Spleen (tissue), 11 donors: ENCODE measurements at regions not wholly inside any gene's neighbourhood (a gene's known extent, or its start where the extent isn't known, plus 50 kb on each side); places are given as distances from the start of the nearest gene placed in this dataset.
"Not testable (repeated sequence)": the region's sequence is repeated elsewhere in the genome, so short reads cannot be mapped to it uniquely, and the experiment has no call there.

ENCODE experiments used
- DNase-seq: peaks from one replicate; pipeline ENCODE4 v3.0.0-alpha.2; 2020
- H3K27ac ChIP-seq, 8 donors: fragments of 200-600 bp; sonication (generic) in 7 of 8; 1 replicate in 4 of 8; 2 replicates in 4 of 8; pipeline versions ENCODE4 v1.5.0 to v1.8.0; 2016 to 2021; ENCODE audit warnings: inconsistent platforms in 4 of 8, mild to moderate bottlenecking in 4 of 8, moderate library complexity in 1 of 8
- H3K27me3 ChIP-seq, 7 donors: fragments of 200-600 bp; sonication (generic) in 6 of 7; replicated peaks in 1 of 7; 1 replicate in 4 of 7; 2 replicates in 3 of 7; pipeline versions ENCODE4 v1.5.0 to v1.8.0; 2016 to 2021; ENCODE audit warnings: inconsistent platforms in 3 of 7, mild to moderate bottlenecking in 1 of 7
- H3K36me3 ChIP-seq, 6 donors: fragments of 200-600 bp; sonication (generic) in 5 of 6; 1 replicate in 4 of 6; 2 replicates in 2 of 6; pipeline versions ENCODE4 v1.5.0 to v1.8.0; 2016 to 2021; ENCODE audit warnings: inconsistent platforms in 2 of 6
- H3K4me1 ChIP-seq, 6 donors: fragments of 200-600 bp; sonication (generic) in 5 of 6; 1 replicate in 3 of 6; 2 replicates in 3 of 6; pipeline versions ENCODE4 v1.5.0 to v1.8.0; 2016 to 2021; ENCODE audit warnings: inconsistent platforms in 3 of 6
- H3K4me3 ChIP-seq, 8 donors: fragments of 200-600 bp; sonication (generic) in 7 of 8; 1 replicate in 4 of 8; 2 replicates in 4 of 8; pipeline versions ENCODE4 v1.5.0 to v1.8.0; 2016 to 2021; ENCODE audit warnings: inconsistent platforms in 4 of 8, mild to moderate bottlenecking in 4 of 8, moderate library complexity in 2 of 8
- H3K9me3 ChIP-seq, 8 donors: fragments of 200-600 bp; sonication (generic) in 7 of 8; 1 replicate in 4 of 8; 2 replicates in 4 of 8; pipeline versions ENCODE4 v1.5.0 to v1.8.0; 2016 to 2021; ENCODE audit warnings: inconsistent platforms in 4 of 8
- CTCF ChIP-seq, 11 experiments: fragments of 200-600 bp in 7 of 11; fragments of 450-650 bp in 4 of 11; sonication (generic) in 4 of 11; IDR thresholded peaks in 8 of 11; conservative IDR thresholded peaks in 3 of 11; 1 replicate in 7 of 11; 2 replicates in 4 of 11; pipeline versions ENCODE4 v1.4.0 to v1.8.0; 2016 to 2021; ENCODE audit warnings: antibody characterized with exemption in 11 of 11, inconsistent platforms in 4 of 11, mild to moderate bottlenecking in 1 of 11
- POLR2A ChIP-seq, 3 donors: fragments of 450-650 bp; IDR thresholded peaks; one replicate each; pipeline ENCODE4 v1.5.1; 2017; ENCODE audit warnings: antibody characterized with exemption in 3 of 3, mild to moderate bottlenecking in 1 of 3
- POLR2AphosphoS5 ChIP-seq, 3 donors: sonication (generic); formaldehyde crosslinking; IDR thresholded peaks; one replicate each; pipeline ENCODE4 v1.5.1; 2017; ENCODE audit warnings: antibody characterized with exemption in 3 of 3
- WGBS, 5 donors: extraction: QIAGEN DNeasy Blood & Tissue Kit in 3 of 5; methylation state at CpG; one replicate each; pipeline versions ENCODE4 v1.1.5 to v1.1.7; 2013 to 2018; 5-methylcytosine and 5-hydroxymethylcytosine counted together
- intact Hi-C: fragments of 100-400 bp; cut with DNase I; formaldehyde crosslinking; loops from one replicate; pipeline ENCODE4 v1.15.0; 2023; ENCODE audit warnings: low total_unique reads
- donor health status: healthy with polysubstance abuse.
- donor health status: DM: no; HTN: no; CAD: no; lungs with moderate emphysema.
- donor health status: DM: no; HTN: no; CAD: no.
- donor health status: Bipolar disorder and iron deficiency.
- donor health status: healthy.
- donor health status: DM: no; HTN: no; CAD: no.
- donor health status: DM: yes; HTN: yes; CAD: no.

- TF ChIP-seq POLR2A (IDR thresholded peaks at IDR 0.05) = no peak
- no peak for TF ChIP-seq CTCF (IDR thresholded peaks at IDR 0.05 in 8 of 11, conservative IDR thresholded peaks at IDR 0.05 in 3 of 11)
- no peak for TF ChIP-seq POLR2AphosphoS5 (IDR thresholded peaks at IDR 0.05)
- intact Hi-C loops = no loop called here
These were observed 636.8 kb downstream of the PRR16 start for GRCh38 chr5:121100931-121101330.

GRCh38 chr5:121105921-121106320, 641.8 kb downstream of the PRR16 start:
- Histone ChIP-seq H3K36me3 (no peaks in the 10 kb centered on the region), H3K4me1 (no peaks in the 10 kb centered on the region), H3K9me3 (peaks cover 0 to 21% (median 4%) of the 10 kb centered on the region in 8 donors), H3K4me3 (no peak overlapping the region), H3K27me3 (no peaks in the 10 kb centered on the region), H3K27ac (no peak overlapping the region)
- no peak for DNase-seq
- TF ChIP-seq CTCF (IDR thresholded peaks at IDR 0.05 in 8 of 11, conservative IDR thresholded peaks at IDR 0.05 in 3 of 11) (no peak), POLR2A (IDR thresholded peaks at IDR 0.05) (no peak), POLR2AphosphoS5 (IDR thresholded peaks at IDR 0.05) (no peak)
- intact Hi-C loops = no loop called here
- WGBS, 5 donors = 78 to 96% (median 86%) methylated on average over 2 of the region's 2 CpGs

More at GRCh38 chr5:121100931-121101330, 636.8 kb downstream of the PRR16 start:
- no peaks in the 10 kb centered on the region for H3K4me1 ChIP-seq
- no peak overlapping the region for H3K4me3 ChIP-seq
- no peaks in the 10 kb centered on the region for H3K27me3 ChIP-seq
- DNase-seq = no peak
- H3K36me3 ChIP-seq = no peaks in the 10 kb centered on the region
- no peak overlapping the region for H3K27ac ChIP-seq
- peaks cover 0 to 5% (median 0%) of the 10 kb centered on the region in 8 donors for H3K9me3 ChIP-seq

- DNase-seq, H3K27me3 ChIP-seq, H3K36me3 ChIP-seq, intact Hi-C loops, H3K27ac ChIP-seq, H3K4me1 ChIP-seq, H3K4me3 ChIP-seq: not testable (repeated sequence)
- 79 to 94% (median 92%) methylated on average over 10 to 33 of the region's 33 CpGs for WGBS, 5 donors
- H3K9me3 ChIP-seq = peaks cover 0 to 21% (median 4%) of the 10 kb centered on the region in 8 donors
These were observed 642.9 kb downstream of the PRR16 start for GRCh38 chr5:121106721-121107690.

- H3K36me3 ChIP-seq = no peaks in the 10 kb centered on the region
- no peaks in the 10 kb centered on the region for H3K27me3 ChIP-seq
- no peak for DNase-seq
- intact Hi-C loops = no loop called here
- TF ChIP-seq CTCF (IDR thresholded peaks at IDR 0.05 in 8 of 11, conservative IDR thresholded peaks at IDR 0.05 in 3 of 11) (no peak), POLR2AphosphoS5 (IDR thresholded peaks at IDR 0.05) (no peak), POLR2A (IDR thresholded peaks at IDR 0.05) (no peak)
- 77 to 92% (median 83%) methylated on average over 8 to 10 of the region's 10 CpGs for WGBS, 5 donors
- peaks cover 0 to 21% (median 4%) of the 10 kb centered on the region in 8 donors for H3K9me3 ChIP-seq
- no peak overlapping the region for H3K4me3 ChIP-seq
- H3K27ac ChIP-seq = no peak overlapping the region
- no peaks in the 10 kb centered on the region for H3K4me1 ChIP-seq
These were observed 644.6 kb downstream of the PRR16 start for GRCh38 chr5:121108725-121109124.
